ENCODE measurements at regions not wholly inside any gene's neighbourhood (a gene's known extent, or its start where the extent isn't known, plus 50 kb on each side); places are given as distances from the start of the nearest gene placed in this dataset.

- POLR2A ChIA-PET = no interaction called here
- no peak overlapping the region for H3K9ac ChIP-seq (ENCODE audit: low read length)
These were observed 439.1 kb upstream of the NOX3 start for GRCh38 chr6:155894758-155895157.

More at GRCh38 chr6:155894758-155895157, 439.1 kb upstream of the NOX3 start:
- Histone ChIP-seq H3K4me2 (ENCODE audit: low read length) (no peak overlapping the region), H3K36me3 (ENCODE audit: control insufficient read depth in 1 of 2, insufficient read depth in 2 of 2, low read length in 2 of 2) (no peaks in the 10 kb centered on the region), H3K4me3 (replicated peaks in 1 of 2; ENCODE audit: low read depth in 1 of 2, low read length in 2 of 2) (no peak overlapping the region), H3K27ac (ENCODE audit: low read depth, low read length) (no peak overlapping the region), H3K9me3 (ENCODE audit: control insufficient read depth in 1 of 2, insufficient read depth in 1 of 2, low read depth in 1 of 2, low read length in 2 of 2) (no peaks in the 10 kb centered on the region), H4K20me1 (ENCODE audit: insufficient read depth) (no peaks in the 10 kb centered on the region), H3K27me3 (ENCODE audit: insufficient read depth, low read length) (no peaks in the 10 kb centered on the region), H3K79me2 (ENCODE audit: insufficient read depth, low read length) (no peaks in the 10 kb centered on the region), H3K4me1 (ENCODE audit: control insufficient read depth in 1 of 2, insufficient read depth in 2 of 2, low read length in 2 of 2) (no peaks in the 10 kb centered on the region), H2AFZ (ENCODE audit: low read depth, low read length, poor library complexity, severe bottlenecking) (no peak overlapping the region), H3K9me2 (ENCODE audit: insufficient read depth) (no peaks in the 10 kb centered on the region)
- ATAC-seq (no peak), DNase-seq (ENCODE audit: low read depth, low spot score) (no peak)
- intact Hi-C loops (cut with micrococcal nuclease) = loop anchor here (1.0 kb wide), 1 partner anchor 320 kb away; no protein-coding TSS in a partner anchor
- no peak for TF ChIP-seq JUND (IDR thresholded peaks at IDR 0.05)
- TF ChIP-seq SIN3A (IDR thresholded peaks at IDR 0.05; ENCODE audit: low read depth) = no peak
- TF ChIP-seq, protein P1, sequence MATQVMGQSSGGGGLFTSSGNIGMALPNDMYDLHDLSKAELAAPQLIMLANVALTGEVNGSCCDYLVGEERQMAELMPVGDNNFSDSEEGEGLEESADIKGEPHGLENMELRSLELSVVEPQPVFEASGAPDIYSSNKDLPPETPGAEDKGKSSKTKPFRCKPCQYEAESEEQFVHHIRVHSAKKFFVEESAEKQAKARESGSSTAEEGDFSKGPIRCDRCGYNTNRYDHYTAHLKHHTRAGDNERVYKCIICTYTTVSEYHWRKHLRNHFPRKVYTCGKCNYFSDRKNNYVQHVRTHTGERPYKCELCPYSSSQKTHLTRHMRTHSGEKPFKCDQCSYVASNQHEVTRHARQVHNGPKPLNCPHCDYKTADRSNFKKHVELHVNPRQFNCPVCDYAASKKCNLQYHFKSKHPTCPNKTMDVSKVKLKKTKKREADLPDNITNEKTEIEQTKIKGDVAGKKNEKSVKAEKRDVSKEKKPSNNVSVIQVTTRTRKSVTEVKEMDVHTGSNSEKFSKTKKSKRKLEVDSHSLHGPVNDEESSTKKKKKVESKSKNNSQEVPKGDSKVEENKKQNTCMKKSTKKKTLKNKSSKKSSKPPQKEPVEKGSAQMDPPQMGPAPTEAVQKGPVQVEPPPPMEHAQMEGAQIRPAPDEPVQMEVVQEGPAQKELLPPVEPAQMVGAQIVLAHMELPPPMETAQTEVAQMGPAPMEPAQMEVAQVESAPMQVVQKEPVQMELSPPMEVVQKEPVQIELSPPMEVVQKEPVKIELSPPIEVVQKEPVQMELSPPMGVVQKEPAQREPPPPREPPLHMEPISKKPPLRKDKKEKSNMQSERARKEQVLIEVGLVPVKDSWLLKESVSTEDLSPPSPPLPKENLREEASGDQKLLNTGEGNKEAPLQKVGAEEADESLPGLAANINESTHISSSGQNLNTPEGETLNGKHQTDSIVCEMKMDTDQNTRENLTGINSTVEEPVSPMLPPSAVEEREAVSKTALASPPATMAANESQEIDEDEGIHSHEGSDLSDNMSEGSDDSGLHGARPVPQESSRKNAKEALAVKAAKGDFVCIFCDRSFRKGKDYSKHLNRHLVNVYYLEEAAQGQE (IDR thresholded peaks at IDR 0.05; ENCODE audit: low read depth) = no peak
- TF ChIP-seq, protein P2, sequence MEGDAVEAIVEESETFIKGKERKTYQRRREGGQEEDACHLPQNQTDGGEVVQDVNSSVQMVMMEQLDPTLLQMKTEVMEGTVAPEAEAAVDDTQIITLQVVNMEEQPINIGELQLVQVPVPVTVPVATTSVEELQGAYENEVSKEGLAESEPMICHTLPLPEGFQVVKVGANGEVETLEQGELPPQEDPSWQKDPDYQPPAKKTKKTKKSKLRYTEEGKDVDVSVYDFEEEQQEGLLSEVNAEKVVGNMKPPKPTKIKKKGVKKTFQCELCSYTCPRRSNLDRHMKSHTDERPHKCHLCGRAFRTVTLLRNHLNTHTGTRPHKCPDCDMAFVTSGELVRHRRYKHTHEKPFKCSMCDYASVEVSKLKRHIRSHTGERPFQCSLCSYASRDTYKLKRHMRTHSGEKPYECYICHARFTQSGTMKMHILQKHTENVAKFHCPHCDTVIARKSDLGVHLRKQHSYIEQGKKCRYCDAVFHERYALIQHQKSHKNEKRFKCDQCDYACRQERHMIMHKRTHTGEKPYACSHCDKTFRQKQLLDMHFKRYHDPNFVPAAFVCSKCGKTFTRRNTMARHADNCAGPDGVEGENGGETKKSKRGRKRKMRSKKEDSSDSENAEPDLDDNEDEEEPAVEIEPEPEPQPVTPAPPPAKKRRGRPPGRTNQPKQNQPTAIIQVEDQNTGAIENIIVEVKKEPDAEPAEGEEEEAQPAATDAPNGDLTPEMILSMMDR (IDR thresholded peaks at IDR 0.05 in 2 of 3, conservative IDR thresholded peaks at IDR 0.05 in 1 of 3; ENCODE audit: borderline replicate concordance in 1 of 3, insufficient read depth in 1 of 3, low read depth in 2 of 3, low read length in 2 of 3) = no peak
- ChIA-PET CTCF (no interaction called here), RAD21 (ENCODE audit: low non-redundant PET in 1 of 2, low total read pairs in 2 of 2, uncharacterized antibody in 2 of 2, unreplicated experiment in 2 of 2) (no interaction called here)
- BruUV-seq (replicated peaks) = no TSS peak
